Dedifferentiated amniotic fluid mesenchymal stem cell (primary cell): ENCODE measurements at regions not wholly inside any gene's neighbourhood (a gene's known extent, or its start where the extent isn't known, plus 50 kb on each side); places are given as distances from the start of the nearest gene placed in this dataset.
A peak's percentile ranks its signal among the peaks of the same experiment; 100 is the strongest.
"Not testable (repeated sequence)": the region's sequence is repeated elsewhere in the genome, so short reads cannot be mapped to it uniquely, and the experiment has no call there.

Source experiments
- DNase-seq: peaks from one replicate; pipeline ENCODE4 v3.0.0-alpha.2; 2016; ENCODE audit errors: extremely low spot score

DNA sequence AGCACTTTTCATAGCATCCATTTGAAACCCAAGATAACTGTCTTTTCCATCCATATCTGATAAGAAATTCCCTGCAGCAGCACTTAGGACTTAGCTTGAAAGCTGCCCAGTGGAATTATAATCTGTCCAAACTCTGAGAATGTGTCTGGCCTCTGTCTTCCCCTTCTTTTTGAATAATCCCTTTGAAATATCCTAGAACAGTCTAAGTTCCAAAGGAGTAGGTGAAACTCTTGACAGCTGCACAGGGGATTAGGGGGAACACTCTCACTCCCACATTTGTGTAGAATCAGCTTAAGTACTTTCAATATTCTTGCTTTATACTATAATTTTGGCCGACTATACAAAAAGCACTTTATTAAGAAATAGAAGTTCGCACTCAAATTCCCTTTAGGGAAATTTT is 157.7 kb downstream of the PAPSS1 start:
- peak; percentile 3 for DNase-seq

DNA sequence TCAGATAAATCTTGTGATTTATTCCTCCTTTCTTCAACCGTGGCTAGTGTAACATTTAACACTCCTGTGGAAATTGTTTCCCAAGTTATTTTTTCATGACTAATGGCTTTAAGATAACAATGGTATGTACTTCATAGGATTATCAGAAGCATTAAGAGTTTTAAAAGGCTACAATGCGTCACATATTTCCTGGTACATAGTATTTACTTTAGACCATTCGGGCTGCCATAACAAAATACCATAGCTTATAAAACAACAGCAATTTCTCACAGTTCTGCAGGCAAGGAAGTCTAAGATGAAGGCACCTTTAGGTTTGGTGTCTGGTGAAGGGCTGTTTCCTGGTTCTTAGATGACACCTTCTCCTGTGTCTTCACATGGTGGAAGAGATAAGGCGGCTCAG is 158.6 kb downstream of the PAPSS1 start:
- DNase-seq = peak; percentile 0

DNA sequence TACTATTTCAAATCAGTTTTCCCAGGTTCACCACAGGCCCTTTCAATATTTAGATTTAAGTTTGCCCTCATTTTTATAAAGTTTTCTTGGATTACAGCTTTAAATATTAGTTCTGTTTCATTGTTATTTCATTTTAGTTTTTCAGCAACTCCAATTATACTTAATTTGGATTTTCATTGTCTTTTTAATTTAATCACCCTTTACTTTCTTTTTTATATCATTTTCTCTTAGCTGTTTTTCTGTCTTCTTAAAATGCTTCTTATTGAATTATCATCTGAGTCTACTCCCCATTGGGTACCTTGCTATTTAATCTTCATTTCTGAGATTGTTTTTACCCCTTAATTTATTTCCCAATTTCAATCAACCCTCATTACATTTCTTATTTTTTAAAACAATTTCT is 160.4 kb downstream of the PAPSS1 start:
- DNase-seq = no peak

DNA sequence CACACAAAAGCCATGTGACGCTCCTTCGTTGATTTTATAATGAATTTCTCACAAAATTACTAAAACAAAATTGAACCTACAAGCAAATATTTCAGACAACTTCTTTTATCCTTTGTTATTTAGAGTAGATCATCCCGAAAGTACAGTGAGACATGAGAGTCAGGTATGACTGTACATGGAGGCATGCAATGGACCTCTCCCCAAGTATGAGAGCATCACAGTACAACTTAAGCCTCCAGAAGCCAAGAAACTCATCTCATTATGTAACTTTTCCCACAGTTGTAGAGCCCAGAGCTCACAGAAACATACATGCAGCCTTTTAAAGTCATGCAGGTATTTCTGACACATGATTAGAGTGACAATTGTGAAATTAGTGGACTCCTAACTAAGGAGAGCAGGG is 167.7 kb downstream of the PAPSS1 start:
- no peak for DNase-seq

DNA sequence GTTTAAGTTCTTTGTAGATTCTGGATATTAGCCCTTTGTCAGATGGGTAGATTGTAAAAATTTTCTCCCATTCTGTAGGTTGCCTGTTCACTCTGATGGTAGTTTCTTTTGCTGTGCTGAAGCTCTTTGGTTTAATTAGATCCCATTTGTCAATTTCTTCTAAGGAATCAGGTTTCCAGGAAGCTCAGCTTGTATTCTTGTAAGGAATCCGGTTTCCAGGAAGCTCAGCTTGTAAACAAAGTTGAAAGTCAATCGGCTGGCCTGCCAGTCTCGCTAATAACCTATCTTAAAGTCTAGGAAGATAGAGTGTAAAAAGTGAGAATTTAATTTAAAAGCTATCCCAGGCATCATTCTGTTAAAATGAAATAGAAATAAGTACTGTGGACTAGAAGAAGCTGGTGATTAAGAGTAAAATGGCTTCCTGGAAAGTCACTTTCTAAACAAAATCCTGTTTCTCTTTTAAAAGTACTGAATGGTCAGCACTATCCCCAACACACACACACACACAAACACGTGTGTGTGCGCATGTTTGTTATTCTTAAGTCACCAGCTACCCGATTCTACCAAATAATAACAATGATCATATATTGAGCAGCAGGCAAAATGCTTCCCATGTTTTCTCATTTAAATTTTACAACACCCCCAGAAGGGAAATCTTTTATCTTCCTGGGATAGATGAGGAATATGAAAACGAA is 171.7 kb downstream of the PAPSS1 start:
- no peak for DNase-seq

DNA sequence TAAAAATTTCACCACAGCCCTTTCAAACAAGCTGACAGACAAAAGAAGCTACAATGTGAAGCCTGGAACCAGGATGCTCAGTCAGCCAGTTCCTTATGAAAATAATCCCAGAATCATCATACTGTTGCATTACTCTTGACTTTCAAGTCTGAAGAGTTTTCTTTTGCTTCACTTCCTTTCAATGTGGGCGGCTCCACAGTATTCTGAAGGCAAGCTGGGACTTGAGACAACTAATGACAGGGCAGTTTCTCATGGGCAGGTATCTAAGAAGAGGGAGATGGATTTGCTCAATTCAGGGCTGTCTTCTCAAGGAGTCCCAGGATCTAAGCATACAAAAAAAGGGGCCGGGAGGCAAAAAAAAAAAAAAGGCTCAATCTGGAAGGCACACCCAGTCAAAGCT is 173.4 kb downstream of the PAPSS1 start:
- DNase-seq = no peak

DNA sequence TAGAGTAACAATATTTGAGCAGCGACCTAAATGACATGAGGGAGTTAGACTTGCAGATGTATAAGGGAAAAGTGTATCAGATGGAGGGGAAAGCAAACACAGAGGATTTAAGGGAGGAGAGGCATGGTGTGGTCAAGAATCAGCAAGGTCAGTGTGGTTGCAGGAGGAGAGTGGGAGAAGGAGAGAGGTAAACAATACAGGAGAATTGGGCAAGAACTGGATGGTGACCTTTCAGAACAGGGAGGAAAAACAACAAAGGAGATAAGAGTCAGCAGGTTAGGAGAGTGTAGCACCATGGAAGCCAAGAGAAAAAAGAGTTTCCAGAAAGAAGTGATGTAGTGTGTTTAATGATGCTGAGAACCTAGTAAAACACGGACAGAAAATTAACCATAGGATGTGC is 178.5 kb downstream of the PAPSS1 start:
- DNase-seq = no peak

DNA sequence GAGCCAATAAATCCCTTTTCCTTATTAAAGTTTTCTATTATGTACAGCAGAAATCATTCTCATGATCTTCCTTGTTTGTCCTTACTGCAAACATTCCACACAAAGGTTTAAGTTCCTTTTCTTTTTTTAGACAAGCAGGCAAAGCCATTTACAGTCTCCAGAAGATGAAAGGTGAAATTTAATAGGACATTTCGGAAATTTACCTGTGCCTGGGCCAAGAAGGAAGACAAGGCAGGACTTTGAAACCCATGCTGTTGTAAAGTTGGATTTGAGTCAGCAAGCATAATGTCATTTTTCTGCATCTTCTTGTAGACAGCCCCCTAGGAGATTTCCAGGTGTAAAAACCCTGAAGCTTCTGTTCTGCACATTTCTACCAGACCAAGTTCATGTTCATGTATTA is 188.1 kb downstream of the PAPSS1 start:
- DNase-seq = no peak

DNA sequence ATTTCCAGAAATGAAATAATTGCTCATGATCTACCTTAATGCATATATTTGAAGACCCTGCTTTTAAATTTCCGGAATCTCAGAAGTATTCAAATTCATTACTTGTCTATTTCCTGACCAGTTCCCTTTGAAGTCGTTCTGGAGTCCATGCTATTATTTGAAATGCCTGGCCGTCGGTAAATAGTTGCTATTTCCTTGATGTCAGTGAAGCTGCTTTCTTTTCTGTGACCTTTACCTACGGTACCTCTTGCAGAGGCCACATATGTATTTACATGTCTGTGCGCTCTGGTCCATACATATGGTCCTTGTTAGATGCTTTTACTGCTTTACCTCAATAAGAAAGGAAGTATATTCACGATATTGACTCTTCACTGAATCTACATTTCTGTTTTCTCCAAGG is 199.7 kb downstream of the PAPSS1 start:
- no peak for DNase-seq

DNA sequence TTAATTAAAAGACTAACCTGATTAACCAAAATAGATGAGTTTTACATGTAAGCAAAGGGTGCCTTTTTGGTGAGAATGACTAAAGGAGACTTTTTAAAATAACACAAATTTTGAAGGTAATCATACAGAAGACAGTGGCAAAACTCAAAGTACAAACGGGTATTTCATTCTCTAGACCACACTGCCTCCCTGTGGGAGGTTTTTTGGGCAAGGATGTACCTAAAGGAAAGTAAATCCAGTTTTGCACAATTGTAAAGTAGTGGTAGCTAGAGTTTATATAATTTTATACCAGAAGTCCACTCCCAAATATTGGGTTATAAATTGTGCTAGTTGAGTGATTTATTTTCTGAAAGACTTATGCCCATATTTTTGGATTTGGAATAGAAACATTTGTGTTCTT is 201.0 kb downstream of the PAPSS1 start:
- DNase-seq = peak; percentile 47

DNA sequence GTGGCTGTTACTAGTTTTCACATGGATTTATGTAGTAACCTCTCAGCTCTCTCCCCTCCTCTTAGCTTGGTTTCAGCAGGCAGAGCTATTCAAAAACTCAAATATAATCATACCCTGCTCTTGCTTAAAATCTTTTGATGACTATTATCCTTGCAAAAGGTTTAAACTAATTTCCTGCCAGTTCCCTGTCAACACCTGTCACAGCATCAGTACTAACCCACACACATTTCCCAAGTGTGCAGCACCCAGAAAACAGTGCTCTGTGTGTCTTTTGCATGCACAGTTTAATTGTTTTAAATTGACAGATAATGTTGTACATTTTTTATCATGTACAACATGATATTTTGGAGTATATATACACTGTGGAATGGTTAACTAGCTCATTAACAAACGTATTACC is 202.0 kb downstream of the PAPSS1 start:
- no peak for DNase-seq

DNA sequence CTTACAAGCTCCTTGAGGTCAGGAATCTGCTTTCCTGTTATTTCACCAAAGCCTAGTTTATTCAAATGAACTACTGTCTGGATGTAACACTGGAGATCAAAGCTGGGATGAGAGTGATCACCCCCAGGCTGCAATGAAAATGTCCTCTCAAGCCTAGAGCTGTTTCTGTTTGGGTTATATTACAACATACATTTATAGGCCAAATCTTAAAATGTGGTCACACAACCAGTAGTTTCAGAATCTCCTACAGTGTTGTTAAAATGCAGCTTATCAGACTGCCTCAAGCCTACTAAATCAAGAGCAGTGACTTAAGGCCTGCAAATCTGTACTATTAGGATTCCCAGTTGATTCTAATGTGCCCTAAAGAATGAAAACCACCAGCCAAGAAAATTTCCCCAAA is 207.5 kb downstream of the PAPSS1 start:
- DNase-seq = no peak

DNA sequence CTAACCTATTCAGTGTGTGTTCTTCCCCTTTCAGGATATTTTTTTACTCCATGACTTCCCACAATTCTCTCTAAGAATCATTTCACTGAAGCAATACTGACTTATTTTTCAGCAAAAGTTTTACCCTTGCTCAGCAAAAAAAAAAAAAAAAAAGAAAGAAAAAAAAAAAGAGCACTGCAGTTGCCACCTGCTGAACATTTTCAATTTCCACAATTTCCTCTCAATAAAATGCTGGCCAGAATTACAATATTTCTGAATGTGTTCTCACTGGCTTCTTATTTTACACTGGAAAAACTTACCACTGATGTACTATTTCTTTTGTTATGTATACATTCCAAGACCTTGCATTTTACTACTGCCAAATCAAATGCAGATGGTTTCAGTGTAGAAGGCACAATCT is 210.4 kb downstream of the PAPSS1 start:
- no peak for DNase-seq

DNA sequence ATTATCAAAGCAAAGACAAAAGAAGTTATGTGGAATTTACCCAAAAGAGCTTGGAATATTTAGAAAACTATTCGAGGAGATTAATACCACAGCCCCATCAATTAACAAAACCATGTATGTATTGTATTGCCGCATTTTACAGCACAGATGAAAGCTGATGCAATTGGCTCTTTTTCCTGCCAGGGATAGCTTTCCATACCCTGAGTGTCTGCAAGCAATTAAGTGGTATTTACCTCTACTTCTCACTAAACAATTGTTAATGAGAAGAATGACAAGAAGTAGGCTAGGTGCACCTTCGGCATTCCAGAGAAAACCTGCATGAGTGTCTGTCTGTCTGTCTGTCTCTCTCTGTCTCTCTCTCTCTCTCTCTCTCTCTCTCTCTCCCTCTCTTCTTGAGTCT is 219.5 kb downstream of the PAPSS1 start:
- no peak for DNase-seq

DNA sequence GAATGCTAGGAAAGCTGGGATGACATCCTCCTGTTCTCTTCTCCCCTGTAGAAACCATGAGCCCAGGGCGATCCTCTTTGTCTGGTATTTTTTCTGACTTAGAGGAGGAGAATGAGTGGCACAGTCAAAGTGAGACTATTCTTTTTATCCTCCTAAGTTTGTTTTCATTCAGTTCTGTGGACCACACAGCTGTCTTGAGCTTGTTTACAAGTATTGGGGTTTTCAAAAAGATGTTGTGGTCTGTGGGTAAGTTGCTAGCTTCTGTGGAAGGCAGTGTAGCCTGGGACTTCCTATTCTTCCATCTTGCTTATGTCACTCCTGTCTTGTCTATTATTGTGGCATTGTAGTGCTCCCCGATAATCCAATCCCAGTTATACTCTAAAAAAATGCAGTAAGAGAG is 223.0 kb downstream of the PAPSS1 start:
- DNase-seq = no peak

DNA sequence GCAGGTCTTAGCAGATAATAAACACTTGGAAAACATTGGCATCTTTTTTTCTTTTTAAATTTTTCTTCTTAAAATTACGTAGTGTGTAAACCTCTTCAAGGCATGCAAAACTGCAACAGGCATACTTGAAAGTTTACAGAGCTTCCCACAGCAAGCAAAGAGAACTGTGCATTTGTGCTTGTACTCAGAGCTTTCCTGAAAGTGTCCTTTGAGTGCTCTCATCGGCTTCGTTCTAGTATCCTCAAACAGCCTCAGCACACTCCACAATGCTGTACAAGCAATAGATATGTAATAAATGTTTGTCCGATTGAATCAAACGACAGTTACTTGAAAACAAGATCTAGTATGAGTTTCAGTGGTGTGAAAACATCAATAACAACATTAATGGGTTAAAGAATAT is 227.5 kb downstream of the PAPSS1 start:
- DNase-seq = no peak

DNA sequence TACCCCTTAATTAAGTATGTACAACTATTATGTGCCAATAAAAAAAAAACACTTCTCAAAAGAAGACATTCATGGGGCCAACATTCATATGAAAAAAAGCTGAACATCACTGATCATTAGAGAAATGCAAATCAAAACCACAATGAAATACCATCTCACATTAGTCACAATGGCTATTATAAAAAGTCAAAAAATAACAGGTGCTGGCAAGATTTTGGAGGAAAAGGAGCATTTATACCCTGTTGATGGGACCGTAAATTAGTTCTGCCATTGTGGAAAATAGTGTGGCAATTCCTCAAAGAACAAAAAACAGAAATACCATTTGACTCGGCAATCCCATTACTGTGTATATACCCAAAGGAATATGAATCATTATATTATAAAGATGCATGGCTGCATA is 229.9 kb downstream of the PAPSS1 start:
- no peak for DNase-seq

DNA sequence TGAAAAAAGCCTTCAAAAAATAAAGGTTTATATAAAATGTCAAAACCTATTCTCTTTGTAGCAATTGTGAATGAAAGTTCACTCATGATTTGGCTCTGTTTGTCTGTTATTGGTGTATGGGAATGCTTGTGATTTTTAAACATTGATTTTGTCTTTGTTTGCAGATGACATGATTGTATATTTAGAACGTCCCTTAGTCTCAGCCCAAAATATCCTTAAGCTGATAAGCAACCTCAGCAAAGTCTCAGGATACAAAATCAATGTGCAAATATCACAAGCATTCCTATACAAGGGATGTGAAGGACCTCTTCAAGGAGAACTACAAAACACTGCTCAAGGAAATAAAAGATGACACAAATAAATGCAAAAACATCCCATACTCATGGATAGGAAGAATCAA is 236.4 kb downstream of the PAPSS1 start:
- not testable (repeated sequence) for DNase-seq

DNA sequence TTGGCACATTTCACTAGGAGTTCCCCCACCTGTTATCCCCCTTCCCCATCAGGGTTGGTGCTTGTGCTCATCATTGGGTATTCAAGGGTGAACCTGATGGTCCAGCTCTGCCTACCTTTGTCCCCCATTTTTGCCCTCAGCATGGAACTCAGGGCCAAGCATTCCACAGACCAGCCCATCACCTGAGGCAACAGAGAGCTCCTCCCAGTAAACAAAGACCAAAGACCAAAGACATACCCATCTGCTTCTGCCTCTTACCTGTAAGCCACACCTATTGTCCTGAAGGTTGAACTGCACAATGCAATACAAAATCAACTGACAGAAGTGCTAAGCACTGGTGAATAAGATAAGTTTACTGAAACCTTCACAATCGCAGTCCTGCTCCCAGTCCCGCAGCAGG is 237.5 kb downstream of the PAPSS1 start:
- no peak for DNase-seq

DNA sequence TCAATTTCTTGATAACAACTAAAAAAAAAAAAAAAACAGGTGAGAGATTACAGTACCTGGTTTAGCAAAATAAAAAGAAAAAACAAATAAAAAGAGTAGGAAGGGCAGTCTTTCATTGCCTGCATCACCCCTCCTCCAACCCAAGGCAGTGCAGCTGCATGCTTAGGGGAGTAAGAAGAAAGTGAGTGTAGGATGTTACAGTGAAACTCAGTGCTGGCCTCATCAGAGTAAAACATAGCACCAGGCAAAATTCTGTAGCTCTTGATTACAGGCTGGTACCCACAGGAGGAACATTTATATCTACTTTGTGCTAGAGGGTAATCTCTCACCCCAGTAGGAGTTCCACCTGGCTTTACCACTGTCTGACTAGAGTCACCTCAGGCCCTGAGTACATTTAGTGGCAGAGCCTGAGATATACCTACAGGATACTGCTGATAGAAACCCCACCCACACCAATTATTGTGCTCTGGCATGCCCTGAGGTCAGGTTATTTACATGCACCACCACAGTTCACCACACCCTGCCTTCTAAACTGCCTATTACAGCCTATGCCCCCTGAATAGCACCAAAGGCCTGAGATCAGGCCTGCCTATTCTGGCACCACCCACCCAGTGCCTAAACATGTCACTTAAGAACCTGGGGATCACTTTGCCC is 241.6 kb downstream of the PAPSS1 start:
- DNase-seq = no peak

DNA sequence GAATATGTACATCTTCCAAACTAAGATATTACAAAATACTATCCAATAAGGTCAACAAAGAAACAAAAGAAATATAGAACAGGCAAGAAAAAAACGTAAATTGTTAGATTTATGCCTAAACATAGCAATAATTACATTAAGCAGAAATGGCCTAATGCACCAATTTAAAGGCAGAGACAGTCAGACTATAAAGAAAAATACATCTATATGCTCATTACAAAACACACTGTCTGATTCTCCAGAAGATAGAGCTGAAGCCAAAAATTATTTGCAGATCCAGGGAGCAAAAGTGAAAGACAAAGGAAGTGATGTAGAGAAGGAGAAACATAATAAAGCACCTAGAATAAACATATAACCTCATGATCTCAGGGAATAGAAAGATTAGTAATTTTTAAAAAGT is 246.9 kb downstream of the PAPSS1 start:
- no peak for DNase-seq

DNA sequence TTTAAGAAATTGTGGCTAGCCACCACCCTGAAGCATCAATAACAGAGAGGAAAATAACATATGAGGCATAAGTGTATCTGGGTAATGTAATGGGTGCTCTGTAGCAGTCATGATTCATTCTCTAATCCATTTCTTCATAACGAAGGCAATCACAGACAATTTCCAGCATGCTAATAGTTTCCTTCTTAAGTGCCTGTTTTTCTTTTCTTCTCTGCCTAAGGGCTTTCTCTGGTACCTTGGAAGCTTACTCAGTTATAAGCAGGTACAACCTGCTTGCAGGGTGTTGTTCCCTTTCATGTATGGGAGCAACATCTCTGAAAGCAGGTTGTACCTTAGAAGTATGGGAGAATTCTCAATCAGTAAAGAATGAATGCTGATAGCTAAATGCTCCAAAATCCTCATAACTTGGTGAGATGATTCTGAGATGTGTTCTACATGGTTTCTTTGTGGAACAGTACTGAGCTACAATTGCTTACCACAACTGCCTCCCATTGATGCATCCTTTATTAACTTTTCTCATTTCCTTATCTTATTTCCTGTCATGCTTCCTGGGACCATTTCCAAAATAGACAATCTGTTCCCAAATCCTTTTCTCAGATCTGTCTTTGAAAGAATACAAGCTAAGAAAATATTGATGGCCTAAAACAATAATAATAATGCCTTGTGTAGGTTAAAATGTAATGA is 247.6 kb downstream of the PAPSS1 start:
- no peak for DNase-seq

DNA sequence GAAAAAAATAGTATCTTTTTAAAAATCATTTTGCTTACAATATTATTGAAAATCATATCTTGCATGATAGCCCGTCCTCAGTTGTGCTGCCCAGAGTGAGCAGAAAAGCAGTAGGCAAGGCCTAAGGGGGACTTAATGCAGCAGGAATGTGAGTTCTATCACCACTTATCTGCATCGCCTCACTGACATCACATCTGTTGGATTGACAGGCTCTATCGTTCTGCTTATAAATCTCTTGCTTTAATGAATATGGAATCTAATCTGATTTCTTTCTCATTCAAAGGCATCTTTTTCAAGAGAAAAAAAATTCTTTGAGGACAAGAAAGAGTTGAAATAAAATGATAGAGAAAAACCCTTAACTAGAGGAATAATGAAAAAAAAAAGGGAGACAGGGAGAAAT is 249.9 kb downstream of the PAPSS1 start:
- DNase-seq = no peak
